ENCODE measurements at regions not wholly inside any gene's neighbourhood (a gene's known extent, or its start where the extent isn't known, plus 50 kb on each side); places are given as distances from the start of the nearest gene placed in this dataset.
"Not testable (repeated sequence)": the region's sequence is repeated elsewhere in the genome, so short reads cannot be mapped to it uniquely, and the experiment has no call there.

DNA sequence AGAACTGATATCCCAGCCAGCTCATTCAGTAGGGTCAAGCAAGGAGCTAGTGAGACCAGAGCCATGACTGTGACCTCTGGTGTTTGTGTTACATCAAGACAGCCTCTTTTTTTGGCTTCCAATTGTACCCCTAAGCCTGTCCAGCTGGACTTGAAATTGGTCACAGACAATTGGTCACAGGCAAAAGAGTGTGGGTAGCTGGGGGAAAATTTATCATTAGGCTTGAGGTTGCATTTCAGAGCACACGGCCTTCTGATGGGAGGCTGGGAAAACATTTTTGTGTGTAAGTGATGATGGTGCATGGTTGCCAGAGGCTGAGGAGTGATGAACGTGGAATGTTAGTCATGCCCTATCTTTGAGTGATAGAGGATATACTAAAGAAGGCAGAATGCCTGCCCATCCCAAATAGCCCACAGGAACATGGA is 285.1 kb upstream of the SLC14A2 start:
- intact Hi-C loops (cut with DNase I), result no loop called here
- no peak for DNase-seq

DNA sequence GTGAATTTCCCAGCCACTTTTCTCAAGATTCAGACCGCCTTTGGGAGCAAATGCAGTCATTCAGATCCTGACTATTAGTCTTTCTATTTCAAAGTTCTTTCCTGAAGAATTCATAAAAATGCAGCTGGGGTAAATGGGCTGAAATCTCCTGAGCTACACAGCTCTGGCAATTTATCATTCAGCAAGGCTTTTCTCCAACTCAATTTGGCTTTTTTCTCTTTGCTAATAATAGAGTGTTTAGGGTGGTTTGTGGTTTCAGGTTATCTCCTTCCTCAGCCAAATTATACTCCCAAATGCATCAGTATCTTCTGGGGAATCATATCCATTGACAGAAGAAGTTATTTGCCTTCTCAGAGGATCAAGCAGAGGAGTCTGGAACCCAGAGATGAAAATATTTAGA is 282.4 kb upstream of the SLC14A2 start:
- DNase-seq, result no peak
- intact Hi-C loops (cut with DNase I), result no loop called here

DNA sequence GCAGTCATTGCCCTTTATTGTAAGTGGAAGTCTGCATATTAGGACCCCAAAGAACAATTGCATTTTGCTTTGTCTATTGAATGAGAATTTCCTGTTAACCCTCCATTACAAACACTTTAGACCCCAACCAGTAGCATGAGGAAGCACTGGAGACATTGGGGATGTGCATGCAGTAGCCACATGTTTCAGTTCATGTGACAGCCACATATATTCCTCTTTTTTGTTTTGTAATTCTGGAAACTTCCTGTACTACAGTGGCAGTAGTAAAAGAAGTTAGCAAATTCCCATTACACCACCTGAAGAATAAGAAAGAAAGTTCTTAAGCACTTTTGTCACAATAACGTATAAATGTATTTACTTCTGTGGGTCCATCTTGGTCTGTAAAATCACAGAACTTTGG is 281.1 kb upstream of the SLC14A2 start:
- intact Hi-C loops (cut with DNase I), result no loop called here
- DNase-seq, result no peak

DNA sequence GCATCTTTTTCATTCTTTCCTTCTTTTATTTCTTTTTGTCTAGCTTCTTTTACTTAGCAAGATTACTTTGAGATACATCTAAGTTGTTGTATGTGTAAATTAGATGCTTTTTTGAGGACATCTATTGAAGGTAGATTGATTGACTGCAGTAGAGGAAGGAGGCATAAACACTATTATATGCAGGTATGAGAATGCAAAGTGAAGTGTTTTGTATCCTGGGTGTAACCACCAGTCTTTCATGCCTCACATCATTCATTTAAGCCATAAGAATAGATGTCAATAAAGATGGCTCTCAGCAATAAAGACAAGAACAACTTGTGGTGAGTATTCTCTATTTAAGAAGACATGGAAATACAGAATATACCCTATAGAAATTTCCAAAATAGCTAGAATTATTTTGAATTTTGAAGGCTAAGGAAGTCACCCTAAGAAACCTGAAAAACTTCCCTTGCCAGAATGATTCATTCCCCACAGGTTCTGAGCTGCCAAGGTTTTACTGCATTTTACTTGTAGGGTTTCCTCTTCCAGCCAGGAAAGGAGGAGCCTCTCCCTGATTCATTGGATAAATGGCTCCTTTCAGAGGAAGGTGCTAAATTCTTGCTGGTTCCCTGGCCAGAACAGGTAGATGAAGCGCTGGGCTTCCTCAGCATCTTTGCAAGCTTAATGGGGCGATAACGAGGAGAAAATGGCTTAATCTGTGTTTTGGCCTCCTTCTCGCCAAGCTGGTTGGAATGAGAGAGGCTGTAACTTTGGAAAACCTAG is 279.8 kb upstream of the SLC14A2 start:
- intact Hi-C loops (cut with DNase I), result no loop called here
- DNase-seq, result no peak

DNA sequence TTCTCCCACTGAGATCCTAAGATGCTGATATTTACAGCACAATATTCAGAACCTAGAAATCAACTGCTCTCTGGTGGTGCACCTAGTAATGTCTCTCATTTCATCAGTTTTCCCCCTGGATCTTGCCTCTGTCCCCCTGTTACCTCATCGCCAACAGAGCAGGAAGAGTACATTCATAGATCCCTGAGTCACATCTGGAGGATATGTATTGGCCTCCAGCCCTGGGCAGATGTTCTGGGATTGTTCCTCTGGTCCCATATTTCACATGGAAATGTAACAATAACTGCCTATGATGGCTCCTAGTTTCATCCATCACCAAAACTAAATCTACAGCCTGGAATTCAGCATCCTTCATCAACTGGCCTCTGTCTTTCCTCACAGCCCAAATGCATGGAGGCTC is 278.8 kb upstream of the SLC14A2 start:
- no peak for DNase-seq
- intact Hi-C loops (cut with DNase I), result no loop called here

DNA sequence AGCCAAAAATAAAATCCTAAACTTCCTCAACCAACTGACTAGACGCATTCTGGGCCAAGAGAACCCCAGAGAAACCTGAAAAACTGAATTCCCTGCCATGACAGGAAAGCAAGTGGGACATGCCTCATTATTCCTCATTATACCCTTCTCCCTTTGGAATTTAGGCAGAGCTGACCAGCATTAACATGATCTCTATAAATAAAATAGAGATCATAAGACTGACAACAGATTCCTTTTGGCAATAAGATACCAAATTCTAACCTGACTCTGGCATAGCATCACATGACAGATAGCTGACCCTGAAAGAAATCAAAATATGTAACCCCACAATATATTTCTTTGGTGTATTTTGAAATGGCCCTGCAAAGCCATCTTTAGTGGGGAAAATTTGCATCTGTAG is 277.8 kb upstream of the SLC14A2 start:
- no peak for DNase-seq
- intact Hi-C loops (cut with DNase I), result no loop called here

DNA sequence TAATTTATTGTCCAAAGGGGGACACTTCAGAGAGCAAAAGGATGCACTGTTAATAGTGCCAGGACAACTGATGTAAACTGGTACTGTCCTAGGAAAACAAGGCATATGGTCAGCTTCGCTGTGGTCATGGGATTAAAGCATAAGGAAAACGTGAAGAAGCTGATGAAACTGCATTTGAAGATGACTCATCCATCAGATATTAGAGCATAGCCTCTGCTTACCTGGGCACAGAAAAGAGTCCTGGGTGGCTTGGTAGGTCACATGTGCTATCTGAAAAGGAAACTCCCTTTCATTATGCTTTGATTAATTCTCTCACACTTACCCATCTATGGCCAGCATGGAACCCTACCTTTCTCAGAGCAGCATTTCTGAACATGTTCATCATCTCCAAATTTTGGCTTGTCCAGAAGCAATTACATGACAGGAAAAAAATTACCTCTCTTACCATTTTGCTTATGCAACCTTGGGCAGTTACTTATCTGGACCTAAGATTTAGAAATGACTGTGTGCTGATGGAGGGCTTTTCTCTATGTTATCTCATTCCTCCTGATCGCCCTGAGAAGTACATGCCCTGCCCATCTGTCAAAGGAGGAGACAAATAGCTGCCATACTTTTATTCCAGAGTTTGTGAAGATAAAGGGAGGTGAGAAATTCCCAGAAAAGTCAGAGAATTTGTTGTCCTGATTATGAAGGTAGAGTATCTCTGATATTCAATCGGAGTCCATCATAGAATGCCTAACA is 275.3 kb upstream of the SLC14A2 start:
- no peak for DNase-seq
- intact Hi-C loops (cut with DNase I), result no loop called here

DNA sequence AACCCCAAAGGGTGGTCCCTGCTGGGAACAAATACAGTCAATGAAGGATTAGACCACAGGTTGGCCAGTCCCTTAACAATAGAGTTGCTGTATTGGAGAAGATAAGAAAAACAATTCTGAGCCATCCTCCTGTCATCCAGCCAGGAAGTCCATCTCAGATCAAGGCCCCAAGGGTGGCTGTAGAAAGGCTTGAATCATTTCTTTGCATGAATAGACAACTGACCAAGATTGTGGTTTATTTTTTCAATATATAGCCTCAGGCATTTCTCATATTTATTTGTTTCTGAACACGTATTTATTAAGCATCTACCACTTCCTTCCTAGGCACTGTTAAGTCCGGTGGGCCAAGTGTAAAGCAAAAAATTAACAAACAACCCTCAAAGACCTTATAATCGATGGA is 274.4 kb upstream of the SLC14A2 start:
- DNase-seq, result no peak
- intact Hi-C loops (cut with DNase I), result no loop called here

DNA sequence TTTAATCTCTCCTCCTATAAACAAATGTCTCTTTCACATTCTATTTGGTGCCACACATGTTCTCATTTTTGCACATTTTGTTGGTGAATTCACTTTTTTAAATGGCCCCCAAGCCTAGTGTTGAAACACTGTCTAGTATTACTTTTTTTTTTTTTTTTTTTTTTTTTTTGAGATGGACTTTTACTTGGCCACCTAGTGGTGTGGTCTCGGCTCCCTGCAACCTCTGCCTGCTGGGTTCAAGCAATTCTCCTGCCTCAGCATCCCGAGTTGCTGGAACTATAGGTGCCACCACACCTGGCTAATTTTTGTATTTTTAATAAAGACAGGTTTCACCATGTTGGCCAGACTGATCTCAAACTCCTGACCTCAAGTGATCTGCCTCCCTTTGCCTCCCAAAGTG is 273.8 kb upstream of the SLC14A2 start:
- no peak for DNase-seq
- intact Hi-C loops (cut with DNase I), result no loop called here

DNA sequence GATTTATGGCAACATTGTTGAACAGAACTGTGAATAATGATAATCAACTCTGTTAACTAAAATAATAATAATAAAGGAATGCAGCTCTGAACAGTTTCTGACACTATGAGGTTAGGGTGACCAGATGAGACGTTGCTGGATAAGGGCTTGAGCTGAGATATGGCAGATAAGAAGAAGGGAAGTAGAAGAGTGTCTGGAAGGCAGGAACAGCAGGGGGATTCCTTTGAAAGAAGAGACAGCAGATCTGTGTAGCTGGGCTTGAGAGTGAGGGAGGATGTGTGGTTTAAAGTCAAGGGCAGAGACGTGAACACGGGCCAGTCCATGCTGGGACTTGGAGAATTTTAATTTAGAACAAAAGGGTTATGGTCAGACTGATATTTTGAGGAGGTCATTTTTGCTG is 273.1 kb upstream of the SLC14A2 start:
- intact Hi-C loops (cut with DNase I), result no loop called here
- DNase-seq, result no peak

DNA sequence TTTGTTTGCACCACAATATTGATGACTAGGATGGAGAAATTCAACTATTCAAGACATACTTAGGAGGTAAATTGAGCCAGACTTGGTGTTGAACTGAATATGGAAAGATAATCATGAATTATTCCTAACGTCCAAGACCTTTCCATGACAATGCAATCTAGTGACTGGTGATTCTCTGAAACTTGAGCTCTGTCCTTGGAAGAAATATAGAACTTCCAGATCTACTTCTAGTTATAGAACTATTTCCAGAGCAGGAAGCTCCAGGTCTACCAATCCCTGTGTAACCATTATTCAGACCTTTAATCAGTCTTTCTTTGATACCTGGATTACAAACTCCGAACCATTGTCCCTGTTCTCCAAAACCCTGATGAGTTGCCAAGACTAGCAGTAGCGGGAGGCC is 272.6 kb upstream of the SLC14A2 start:
- DNase-seq, result no peak
- intact Hi-C loops (cut with DNase I), result no loop called here

DNA sequence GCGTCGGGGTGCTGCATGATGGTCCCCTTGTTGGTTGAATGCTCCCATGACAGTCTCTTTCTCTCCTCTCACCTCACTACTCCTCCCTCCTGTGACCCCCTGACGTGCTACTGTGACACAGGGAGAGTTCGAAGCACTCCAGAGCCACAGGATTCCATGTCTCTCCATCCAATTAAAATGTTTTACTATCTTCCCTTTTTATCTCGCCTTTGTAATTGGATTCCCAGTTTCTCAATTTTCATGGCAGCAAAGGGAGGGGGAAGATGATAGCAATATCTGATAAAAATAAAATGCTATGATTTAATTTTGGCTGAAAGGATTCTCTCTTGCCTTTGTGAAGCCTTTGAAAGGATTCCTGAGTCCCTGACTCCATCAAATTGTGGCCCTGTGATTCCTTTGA is 271.9 kb upstream of the SLC14A2 start:
- intact Hi-C loops (cut with DNase I), result no loop called here

DNA sequence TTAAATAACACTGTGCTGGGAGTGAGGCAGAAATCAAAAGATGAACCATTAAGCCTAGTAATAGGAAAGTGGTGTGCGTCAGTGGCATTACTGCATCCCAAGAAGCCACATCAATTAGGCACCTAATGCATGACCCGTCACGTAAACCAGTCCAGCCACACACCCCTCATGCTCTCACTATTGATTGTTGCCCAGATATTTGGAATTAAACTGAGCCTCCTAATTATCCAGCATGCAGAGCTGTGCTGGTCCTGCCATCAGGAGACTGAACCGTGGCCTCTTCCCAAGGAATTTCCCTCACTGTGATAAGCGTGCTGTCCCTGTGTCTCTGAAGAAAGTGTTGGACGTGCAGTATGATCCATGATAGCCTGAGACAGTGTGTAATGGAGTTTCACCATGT is 270.6 kb upstream of the SLC14A2 start:
- intact Hi-C loops (cut with DNase I); DNase-seq: not testable (repeated sequence)

More for the DNA sequence above, 271.9 kb upstream of the SLC14A2 start:
- DNase-seq, result no peak

DNA sequence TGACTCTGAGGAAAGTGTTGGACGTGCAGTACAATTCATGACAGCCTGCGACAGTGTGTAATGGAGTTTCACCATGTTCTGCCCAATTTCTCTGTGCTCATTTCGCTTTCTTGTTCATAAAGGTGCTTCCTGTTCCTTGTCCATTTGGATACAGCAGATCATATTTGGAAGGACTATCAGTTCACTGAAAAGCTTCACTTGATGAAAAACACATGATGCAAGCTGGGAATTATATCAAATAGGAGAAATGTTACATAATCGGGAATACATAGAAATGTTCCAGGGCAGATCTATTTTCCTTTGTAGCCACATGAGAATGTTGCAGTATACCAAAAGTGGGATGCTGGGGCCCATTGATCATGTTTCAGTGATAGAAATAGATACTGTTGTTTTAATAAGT is 266.3 kb upstream of the SLC14A2 start:
- intact Hi-C loops (cut with DNase I), result no loop called here
- no peak for DNase-seq

DNA sequence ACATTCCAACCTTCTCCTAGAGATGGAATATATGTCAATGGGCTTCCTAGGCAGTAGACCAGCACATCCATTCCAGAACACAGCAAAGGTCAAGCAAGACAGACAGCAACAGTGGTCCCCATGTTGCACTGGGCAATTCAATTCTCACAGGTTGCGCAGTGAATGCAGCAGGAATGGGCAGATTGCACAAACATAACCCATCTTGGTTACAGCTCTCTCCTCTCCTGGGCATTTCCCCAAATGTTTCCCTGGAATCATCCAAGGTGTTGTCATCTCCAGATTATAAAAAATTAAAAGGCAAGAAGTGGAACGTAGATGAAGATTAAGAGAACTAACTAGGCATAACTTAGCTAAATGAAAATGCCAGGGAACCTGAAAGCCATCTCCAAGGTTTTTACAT is 265.8 kb upstream of the SLC14A2 start:
- no peak for DNase-seq
- intact Hi-C loops (cut with DNase I), result no loop called here

DNA sequence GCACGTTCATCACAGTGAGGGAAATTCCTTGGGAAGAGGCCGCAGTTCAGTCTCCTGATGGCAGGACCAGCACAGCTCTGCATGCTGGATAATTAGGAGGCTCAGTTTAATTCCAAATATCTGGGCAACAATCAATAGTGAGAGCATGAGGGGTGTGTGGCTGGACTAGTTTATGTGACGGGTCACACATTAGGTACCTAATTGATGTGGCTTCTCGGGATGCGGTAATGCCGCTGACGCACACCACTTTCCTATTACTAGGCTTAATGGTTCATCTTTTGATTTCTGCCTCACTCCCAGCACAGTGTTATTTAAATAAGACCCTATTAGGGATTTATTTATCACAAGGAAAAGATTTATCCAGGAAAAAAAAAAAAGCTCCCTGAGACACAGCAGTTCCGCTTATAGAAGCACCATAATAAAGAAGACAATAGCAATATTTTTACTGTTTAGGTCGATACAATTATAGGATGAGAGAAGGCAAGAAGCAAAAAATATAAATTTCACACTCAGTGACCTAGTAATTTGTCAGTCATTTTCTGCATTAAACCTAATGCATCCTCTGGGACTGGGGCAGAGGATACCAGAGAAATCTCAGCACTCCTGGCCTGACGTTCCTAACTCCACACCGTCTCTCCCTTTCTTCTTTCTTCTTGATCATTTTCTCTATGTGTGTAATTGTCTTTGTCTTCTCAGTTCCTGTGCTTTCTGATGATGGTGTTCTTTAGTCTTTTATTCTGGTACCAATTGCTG is 264.7 kb upstream of the SLC14A2 start:
- DNase-seq, result no peak
- intact Hi-C loops (cut with DNase I), result no loop called here

DNA sequence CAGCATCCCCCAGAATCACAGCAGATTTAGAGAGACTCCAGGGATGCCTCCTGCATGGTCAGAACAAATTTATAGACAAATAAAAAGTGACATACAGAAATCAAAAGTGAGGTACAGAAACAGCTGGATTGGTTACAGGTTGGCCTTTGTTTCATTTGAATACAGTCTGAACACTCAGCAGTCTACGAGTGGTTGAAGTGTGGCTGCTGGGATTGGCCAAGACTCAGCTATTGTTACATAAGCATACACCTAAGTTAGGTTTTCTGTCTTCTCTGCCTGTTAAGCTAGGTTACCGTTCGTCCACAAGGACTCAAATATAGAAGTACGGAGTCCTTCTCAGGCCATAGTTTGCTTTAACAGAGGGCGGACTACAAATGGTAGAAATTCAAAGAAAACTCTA is 262.4 kb upstream of the SLC14A2 start:
- no peak for DNase-seq
- intact Hi-C loops (cut with DNase I), result no loop called here

DNA sequence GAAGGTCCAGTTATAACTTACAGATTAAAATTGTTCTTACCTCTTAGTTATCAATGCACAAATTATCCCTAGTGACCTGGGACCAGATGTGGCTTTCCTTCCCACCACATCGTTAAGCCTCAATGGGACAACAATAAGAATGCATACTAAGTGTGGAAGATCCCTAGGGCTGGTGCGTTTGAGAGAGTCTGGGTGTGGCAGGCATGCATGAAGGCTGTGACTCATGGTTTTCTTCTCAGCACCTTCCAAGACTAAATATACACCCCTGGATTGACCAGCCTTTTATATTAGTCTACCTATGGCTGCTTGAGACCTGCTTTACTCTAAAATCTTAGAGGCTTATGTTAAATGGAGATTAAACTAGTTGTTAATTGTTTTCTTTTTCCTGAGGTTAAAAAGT is 261.7 kb upstream of the SLC14A2 start:
- DNase-seq, result no peak
- intact Hi-C loops (cut with DNase I), result no loop called here

DNA sequence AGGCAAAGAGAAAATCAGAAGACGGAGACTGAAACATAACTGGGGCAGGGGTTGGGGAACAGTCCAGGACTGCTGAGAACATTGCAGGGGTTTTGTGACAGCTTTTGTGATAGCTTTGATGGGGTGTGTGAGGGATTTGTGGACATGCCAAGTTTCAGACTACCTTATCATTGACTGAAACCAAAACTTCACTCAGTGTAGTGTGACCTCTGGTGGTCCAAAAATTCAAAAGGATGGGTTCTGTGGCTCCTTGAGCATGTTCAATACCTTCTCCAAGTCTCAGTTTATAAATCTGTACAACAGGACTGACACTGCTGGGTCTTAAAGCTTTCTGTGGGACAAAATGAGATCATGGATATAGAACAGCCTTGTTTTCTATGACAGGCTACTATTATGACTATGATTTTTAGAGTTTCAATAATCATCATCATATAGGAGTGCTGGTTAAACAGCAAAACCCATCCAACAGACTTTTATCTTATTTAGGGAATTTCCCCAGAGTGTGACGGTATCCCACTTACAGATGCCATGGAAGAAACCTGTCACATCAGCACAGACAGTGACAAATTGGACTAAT is 259.2 kb upstream of the SLC14A2 start:
- intact Hi-C loops (cut with DNase I), result no loop called here
- DNase-seq, result no peak

Measured in head of caudate nucleus (tissue), 42 donors.